K562 (cell line): ENCODE measurements at regions not wholly inside any gene's neighbourhood (a gene's known extent, or its start where the extent isn't known, plus 50 kb on each side); places are given as distances from the start of the nearest gene placed in this dataset.

Source experiments
- ATAC-seq: fragments of 200-7000 bp; cut with Tn5 transposase; 3 replicates; pipeline ENCODE4 v1.9.1; 2020; ENCODE audit warnings: moderate library complexity
- BruUV-seq: library from RNA; stranded (reverse); fragments of 400-500 nt; replicated peaks from 2 replicates; lab custom pipeline; 2021; lab: Mats Ljungman, UMichigan
- CTCF ChIA-PET: fragments of 300-600 bp; formaldehyde crosslinking; extraction: SDS; loops from one replicate; lab custom pipeline; 2021; ENCODE audit warnings: low intra/inter-chr PET ratio; lab: Yijun Ruan, JAX
- POLR2A ChIA-PET: fragments of 300-600, 350-650 bp; sonication (Branson Sonifier 250); formaldehyde crosslinking; extraction: SDS; loops from one replicate; lab custom pipeline; 2021; ENCODE audit warnings: antibody characterized with exemption, inconsistent platforms; lab: Yijun Ruan, JAX
- DNase-seq, 4 experiments: peaks; one replicate each; pipeline versions ENCODE4 v3.0.0 to v3.0.0-alpha.2; 2011 to 2018; ENCODE audit warnings: low spot score in 3 of 4, mixed read lengths in 3 of 4; ENCODE audit errors: extremely low read depth in 1 of 4
- FAIRE-seq: peaks from 2 replicates; lab custom pipeline; 2011; peaks lifted over from hg19 to GRCh38; lab: Jason Lieb, UNC
- H2AFZ ChIP-seq: 2 replicates; pipeline ENCODE4 v1.6.0; 2011; ENCODE audit warnings: low read depth, low read length, control low read depth, inconsistent platforms
- H3K27ac ChIP-seq: fragments of 200-600 bp; 3 replicates; pipeline ENCODE4 v1.8.0; 2011; ENCODE audit warnings: low read depth, mild to moderate bottlenecking, control low read depth, inconsistent platforms, low read length, moderate library complexity, mixed read lengths; ENCODE audit errors: extremely low read depth
- H3K27me3 ChIP-seq, 2 experiments: fragments of 300-600 bp in 1 of 2; 2 replicates in 1 of 2; 3 replicates in 1 of 2; pipeline versions ENCODE4 v1.6.0 to v1.8.0; 2011; ENCODE audit warnings: inconsistent platforms in 2 of 2, low read length in 2 of 2, mild to moderate bottlenecking in 1 of 2, mixed read lengths in 1 of 2, moderate library complexity in 1 of 2; ENCODE audit not compliant: control insufficient read depth in 2 of 2, insufficient read depth in 2 of 2
- H3K36me3 ChIP-seq: fragments of 300-600 bp; 3 replicates; pipeline ENCODE4 v1.8.0; 2011; ENCODE audit warnings: mild to moderate bottlenecking, low read length, inconsistent platforms; ENCODE audit not compliant: control insufficient read depth, insufficient read depth
- H3K4me1 ChIP-seq, 2 experiments: fragments of 200-600 bp in 1 of 2; replicated peaks in 1 of 2; 2 replicates in 1 of 2; 3 replicates in 1 of 2; pipeline versions ENCODE4 v1.5.1 to v1.8.0; 2011; ENCODE audit warnings: inconsistent platforms in 2 of 2, low read length in 2 of 2, mild to moderate bottlenecking in 1 of 2, mixed read lengths in 1 of 2, moderate library complexity in 1 of 2; ENCODE audit not compliant: control insufficient read depth in 2 of 2, insufficient read depth in 2 of 2
- H3K4me2 ChIP-seq: 2 replicates; pipeline ENCODE4 v1.6.1; 2011; ENCODE audit warnings: low read length, control low read depth, inconsistent platforms, mixed read lengths; ENCODE audit not compliant: insufficient read depth
- H3K4me3 ChIP-seq: fragments of 200-600 bp; sonication (generic), shearing (Covaris generic); 2 replicates; pipeline ENCODE4 v1.5.1; 2016; ENCODE audit warnings: control low read depth, inconsistent platforms
- H3K79me2 ChIP-seq: fragments of 200-600 bp; 3 replicates; pipeline ENCODE4 v1.8.0; 2011; ENCODE audit warnings: low read length, inconsistent platforms; ENCODE audit not compliant: control insufficient read depth, insufficient read depth
- H3K9ac ChIP-seq, 2 experiments: 2 replicates each; pipeline versions ENCODE4 v1.6.0 to v1.6.1; 2011; ENCODE audit warnings: low read depth in 2 of 2, low read length in 2 of 2, control low read depth in 1 of 2, inconsistent platforms in 1 of 2, mild to moderate bottlenecking in 1 of 2, mixed read lengths in 1 of 2; ENCODE audit not compliant: insufficient read depth in 1 of 2
- H3K9me1 ChIP-seq: one replicate; pipeline ENCODE4 v1.6.0; 2011; ENCODE audit warnings: inconsistent platforms, mild to moderate bottlenecking, low read length, moderate library complexity; ENCODE audit not compliant: control insufficient read depth, insufficient read depth
- H3K9me3 ChIP-seq: replicated peaks from 2 replicates; pipeline ENCODE4 v1.5.1; 2011; ENCODE audit warnings: low read depth, low read length, inconsistent platforms; ENCODE audit not compliant: control insufficient read depth, insufficient read depth
- H4K20me1 ChIP-seq: replicated peaks from 2 replicates; pipeline ENCODE4 v1.6.1; 2011; ENCODE audit warnings: low read length, inconsistent platforms, mixed read lengths; ENCODE audit not compliant: control insufficient read depth, insufficient read depth
- C11orf30 ChIP-seq: fragments of 450-650 bp; IDR thresholded peaks from 2 replicates; pipeline ENCODE4 v1.6.1; 2016; ENCODE audit warnings: low read depth, mild to moderate bottlenecking
- CHCHD3 ChIP-seq: fragments of 250-450 bp; sonication (Bioruptor Pico); IDR thresholded peaks from 2 replicates; pipeline ENCODE4 v2.1.2; 2022; ENCODE audit warnings: mild to moderate bottlenecking
- CREBBP ChIP-seq: IDR thresholded peaks from one replicate; pipeline ENCODE4 v1.6.1; 2012; ENCODE audit warnings: low read depth, mild to moderate bottlenecking, control low read depth, inconsistent platforms, low read length
- GABPB1 ChIP-seq: sonication (generic); formaldehyde crosslinking; IDR thresholded peaks from 2 replicates; pipeline ENCODE4 v1.8.0; 2022; ENCODE audit warnings: mild to moderate bottlenecking, missing genetic modification reagents
- KDM5B ChIP-seq: fragments of 200-600 bp; sonication (generic); IDR thresholded peaks from 2 replicates; pipeline ENCODE4 v1.6.1; 2012; ENCODE audit warnings: low read depth, mild to moderate bottlenecking, moderate library complexity, low read length, control low read depth, inconsistent platforms; ENCODE audit not compliant: insufficient replicate concordance
- LARP7 ChIP-seq: fragments of 450-650 bp; IDR thresholded peaks from 2 replicates; pipeline ENCODE4 v1.6.1; 2016
- MAFF ChIP-seq: IDR thresholded peaks from 2 replicates; pipeline ENCODE4 v1.6.1; 2012; ENCODE audit warnings: low read length, improper control_type of control experiment
- MAFG ChIP-seq: fragments of 450-650 bp; conservative IDR thresholded peaks from 2 replicates; pipeline ENCODE4 v1.6.1; 2016; ENCODE audit warnings: missing genetic modification characterization, missing compliant biosample characterization
- NBN ChIP-seq: fragments of 450-650 bp; IDR thresholded peaks from 2 replicates; pipeline ENCODE4 v1.6.1; 2016; ENCODE audit warnings: low read depth, mild to moderate bottlenecking
- ZNF146 ChIP-seq: IDR thresholded peaks from one replicate; pipeline ENCODE4 v1.6.1; 2018; ENCODE audit warnings: missing compliant biosample characterization; ENCODE audit not compliant: unreplicated experiment
- ZNF253 ChIP-seq: fragments of 250-450 bp; sonication (Bioruptor Pico); conservative IDR thresholded peaks from 2 replicates; pipeline ENCODE4 v1.6.1; 2021; ENCODE audit warnings: mild to moderate bottlenecking
- WGBS: fragments of 100-300 bp; shearing (Covaris generic); methylation state at CpG from one replicate; pipeline ENCODE4 v1.1.6; 2016; ENCODE audit warnings: low coverage, mixed read lengths; ENCODE audit not compliant: insufficient coverage; ENCODE audit errors: missing lambda C conversion rate; 5-methylcytosine and 5-hydroxymethylcytosine counted together
- in situ Hi-C: fragments of 300-500 bp; cut with MboI; formaldehyde crosslinking; loops from 4 replicates; pipeline ENCODE4 v1.15.0; 2018; ENCODE audit warnings: inconsistent platforms, mixed read lengths
- intact Hi-C: fragments of 100-400 bp; cut with micrococcal nuclease; formaldehyde crosslinking; loops from 2 replicates; pipeline ENCODE4 v1.14.2; 2022
- TF ChIP-seq, protein P1 (sequence below): fragments of 250-450 bp; sonication (Bioruptor Pico); IDR thresholded peaks from 2 replicates; pipeline ENCODE4 v1.8.0; 2021; ENCODE audit warnings: borderline replicate concordance, mild to moderate bottlenecking, moderate library complexity; ENCODE audit not compliant: poor library complexity, severe bottlenecking
- TF ChIP-seq, protein P2 (sequence below): sonication (generic); formaldehyde crosslinking; IDR thresholded peaks from 2 replicates; pipeline ENCODE4 v1.9.0; 2022; ENCODE audit warnings: mild to moderate bottlenecking, missing genetic modification reagents
- TF ChIP-seq, protein P3 (sequence below): fragments of 450-650 bp; formaldehyde crosslinking; IDR thresholded peaks from 2 replicates; pipeline ENCODE4 v1.4.0; 2020; ENCODE audit warnings: mild to moderate bottlenecking, moderate library complexity
- TF ChIP-seq, protein P4 (sequence below): IDR thresholded peaks from 3 replicates; pipeline ENCODE4 v1.6.1; 2011; ENCODE audit warnings: borderline replicate concordance, mild to moderate bottlenecking; ENCODE audit not compliant: insufficient read length, insufficient read depth

DNA sequence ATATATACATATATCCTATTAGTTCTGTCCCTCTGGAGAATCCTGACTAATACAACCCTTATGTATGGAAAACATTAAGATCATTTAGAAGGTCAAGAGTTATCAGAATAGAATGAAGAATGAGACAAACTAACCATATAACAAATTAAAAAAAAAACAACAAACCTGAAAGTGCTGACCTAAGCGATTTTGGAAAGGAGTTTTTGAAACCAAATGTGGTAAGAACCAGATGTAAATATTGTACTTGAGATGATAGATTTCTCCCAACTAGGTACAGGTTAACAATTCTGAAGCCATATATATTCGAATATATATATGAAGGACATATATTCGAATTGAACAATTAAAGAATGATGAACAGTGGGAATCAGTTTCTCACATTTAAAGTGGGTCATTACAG, 917.8 kb upstream of the SLC39A10 start:
- FAIRE-seq: no peak
- ChIA-PET CTCF (no interaction called here), POLR2A (no interaction called here)
- Histone ChIP-seq H3K9me3 (no peaks in the 10 kb centered on the region), H4K20me1 (no peaks in the 10 kb centered on the region), H3K9ac (no peak overlapping the region), H3K36me3 (no peaks in the 10 kb centered on the region), H3K9me1 (no peaks in the 10 kb centered on the region), H3K4me1 (no peaks in the 10 kb centered on the region), H3K4me2 (no peak overlapping the region), H3K27me3 (no peaks in the 10 kb centered on the region), H3K79me2 (no peaks in the 10 kb centered on the region), H3K4me3 (no peak overlapping the region), H2AFZ (no peak overlapping the region), H3K27ac (no peak overlapping the region)
- in situ Hi-C loops: no loop called here
- ATAC-seq: no peak
- BruUV-seq: no TSS peak
- 0% methylated on average over 3 of the region's 3 CpGs for WGBS
- intact Hi-C loops: no loop called here
- no peak for DNase-seq
- TF ChIP-seq C11orf30: peak; percentile 47; the same call in 1 of the 2 replicates
- no peak for TF ChIP-seq KDM5B
- TF ChIP-seq ZNF253 (CRISPR knock-in tag): no peak
- no peak for TF ChIP-seq NBN
- TF ChIP-seq CREBBP: no peak
- TF ChIP-seq ZNF146 (CRISPR knock-in tag): no peak
- TF ChIP-seq, protein P1, sequence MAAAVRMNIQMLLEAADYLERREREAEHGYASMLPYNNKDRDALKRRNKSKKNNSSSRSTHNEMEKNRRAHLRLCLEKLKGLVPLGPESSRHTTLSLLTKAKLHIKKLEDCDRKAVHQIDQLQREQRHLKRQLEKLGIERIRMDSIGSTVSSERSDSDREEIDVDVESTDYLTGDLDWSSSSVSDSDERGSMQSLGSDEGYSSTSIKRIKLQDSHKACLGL (CRISPR knock-in tag): no peak
- TF ChIP-seq MAFF: peak; percentile 92
- TF ChIP-seq, protein P2, sequence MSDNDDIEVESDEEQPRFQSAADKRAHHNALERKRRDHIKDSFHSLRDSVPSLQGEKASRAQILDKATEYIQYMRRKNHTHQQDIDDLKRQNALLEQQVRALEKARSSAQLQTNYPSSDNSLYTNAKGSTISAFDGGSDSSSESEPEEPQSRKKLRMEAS (CRISPR knock-in tag): no peak
- TF ChIP-seq MAFG (tag): peak; percentile 64; the same call in 1 of the 2 replicates
- TF ChIP-seq, protein P3, sequence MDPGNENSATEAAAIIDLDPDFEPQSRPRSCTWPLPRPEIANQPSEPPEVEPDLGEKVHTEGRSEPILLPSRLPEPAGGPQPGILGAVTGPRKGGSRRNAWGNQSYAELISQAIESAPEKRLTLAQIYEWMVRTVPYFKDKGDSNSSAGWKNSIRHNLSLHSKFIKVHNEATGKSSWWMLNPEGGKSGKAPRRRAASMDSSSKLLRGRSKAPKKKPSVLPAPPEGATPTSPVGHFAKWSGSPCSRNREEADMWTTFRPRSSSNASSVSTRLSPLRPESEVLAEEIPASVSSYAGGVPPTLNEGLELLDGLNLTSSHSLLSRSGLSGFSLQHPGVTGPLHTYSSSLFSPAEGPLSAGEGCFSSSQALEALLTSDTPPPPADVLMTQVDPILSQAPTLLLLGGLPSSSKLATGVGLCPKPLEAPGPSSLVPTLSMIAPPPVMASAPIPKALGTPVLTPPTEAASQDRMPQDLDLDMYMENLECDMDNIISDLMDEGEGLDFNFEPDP (CRISPR knock-in tag): no peak
- no peak for TF ChIP-seq GABPB1
- TF ChIP-seq, protein P4, sequence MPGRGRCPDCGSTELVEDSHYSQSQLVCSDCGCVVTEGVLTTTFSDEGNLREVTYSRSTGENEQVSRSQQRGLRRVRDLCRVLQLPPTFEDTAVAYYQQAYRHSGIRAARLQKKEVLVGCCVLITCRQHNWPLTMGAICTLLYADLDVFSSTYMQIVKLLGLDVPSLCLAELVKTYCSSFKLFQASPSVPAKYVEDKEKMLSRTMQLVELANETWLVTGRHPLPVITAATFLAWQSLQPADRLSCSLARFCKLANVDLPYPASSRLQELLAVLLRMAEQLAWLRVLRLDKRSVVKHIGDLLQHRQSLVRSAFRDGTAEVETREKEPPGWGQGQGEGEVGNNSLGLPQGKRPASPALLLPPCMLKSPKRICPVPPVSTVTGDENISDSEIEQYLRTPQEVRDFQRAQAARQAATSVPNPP: no peak
- TF ChIP-seq LARP7: no peak
- no peak for TF ChIP-seq CHCHD3
